Thyroid gland (tissue), 4 donors: ENCODE measurements at regions not wholly inside any gene's neighbourhood (a gene's known extent, or its start where the extent isn't known, plus 50 kb on each side); places are given as distances from the start of the nearest gene placed in this dataset.

Source experiments
- CTCF ChIP-seq, 6 experiments: fragments of 200-600 bp in 3 of 6; fragments of 450-650 bp in 3 of 6; sonication (generic) in 3 of 6; IDR thresholded peaks; one replicate each; pipeline ENCODE4 v1.5.1; 2016 to 2019; ENCODE audit warnings: antibody characterized with exemption in 6 of 6, mild to moderate bottlenecking in 2 of 6, inconsistent platforms in 1 of 6, moderate library complexity in 1 of 6
- POLR2A ChIP-seq, 2 donors: fragments of 450-650 bp; IDR thresholded peaks; one replicate each; pipeline ENCODE4 v1.6.1; 2017; ENCODE audit warnings: antibody characterized with exemption in 2 of 2, mild to moderate bottlenecking in 2 of 2, moderate library complexity in 1 of 2

GRCh38 chr5:74184649-74185048 lies 455.9 kb downstream of the ENC1 start:
- no peak for TF ChIP-seq CTCF (IDR thresholded peaks at IDR 0.05)
- no peak for TF ChIP-seq POLR2A (IDR thresholded peaks at IDR 0.05)
